ENCODE measurements at regions not wholly inside any gene's neighbourhood (a gene's known extent, or its start where the extent isn't known, plus 50 kb on each side); places are given as distances from the start of the nearest gene placed in this dataset.

DNA sequence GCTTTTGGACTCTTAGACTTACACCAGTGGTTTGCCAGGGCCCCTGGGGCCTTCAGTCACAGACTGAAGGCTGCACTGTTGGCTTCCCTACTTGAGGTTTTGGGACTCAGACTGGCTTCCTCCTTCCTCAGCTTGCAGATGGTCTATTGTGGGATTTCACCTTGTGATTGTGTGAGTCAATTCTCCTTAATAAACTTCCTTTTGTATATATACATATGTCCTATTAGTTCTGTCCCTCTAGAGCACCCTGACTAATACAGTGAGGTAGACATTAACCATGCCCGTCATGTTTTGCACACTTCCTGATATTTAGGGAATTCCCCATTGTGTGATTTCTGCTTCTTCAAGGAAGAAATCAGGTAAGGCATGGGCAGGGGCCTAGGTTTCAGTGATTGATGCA lies 147.8 kb upstream of the CA10 start:
- Histone ChIP-seq H3K4me3 (no peak overlapping the region), H3K27me3 (no peaks in the 10 kb centered on the region), H3K36me3 (no peaks in the 10 kb centered on the region), H3K4me1 (no peaks in the 10 kb centered on the region), H3K27ac (no peak overlapping the region), H3K9me3 (no peaks in the 10 kb centered on the region)
- no peak for DNase-seq
- intact Hi-C loops (cut with DNase I) = no loop called here
- WGBS, 2 donors = 38 to 44% methylated on average over 1 of the region's 1 CpG
- TF ChIP-seq, protein P1, sequence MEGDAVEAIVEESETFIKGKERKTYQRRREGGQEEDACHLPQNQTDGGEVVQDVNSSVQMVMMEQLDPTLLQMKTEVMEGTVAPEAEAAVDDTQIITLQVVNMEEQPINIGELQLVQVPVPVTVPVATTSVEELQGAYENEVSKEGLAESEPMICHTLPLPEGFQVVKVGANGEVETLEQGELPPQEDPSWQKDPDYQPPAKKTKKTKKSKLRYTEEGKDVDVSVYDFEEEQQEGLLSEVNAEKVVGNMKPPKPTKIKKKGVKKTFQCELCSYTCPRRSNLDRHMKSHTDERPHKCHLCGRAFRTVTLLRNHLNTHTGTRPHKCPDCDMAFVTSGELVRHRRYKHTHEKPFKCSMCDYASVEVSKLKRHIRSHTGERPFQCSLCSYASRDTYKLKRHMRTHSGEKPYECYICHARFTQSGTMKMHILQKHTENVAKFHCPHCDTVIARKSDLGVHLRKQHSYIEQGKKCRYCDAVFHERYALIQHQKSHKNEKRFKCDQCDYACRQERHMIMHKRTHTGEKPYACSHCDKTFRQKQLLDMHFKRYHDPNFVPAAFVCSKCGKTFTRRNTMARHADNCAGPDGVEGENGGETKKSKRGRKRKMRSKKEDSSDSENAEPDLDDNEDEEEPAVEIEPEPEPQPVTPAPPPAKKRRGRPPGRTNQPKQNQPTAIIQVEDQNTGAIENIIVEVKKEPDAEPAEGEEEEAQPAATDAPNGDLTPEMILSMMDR (IDR thresholded peaks at IDR 0.05) = no peak
- TF ChIP-seq POLR2A (IDR thresholded peaks at IDR 0.05) = no peak

DNA sequence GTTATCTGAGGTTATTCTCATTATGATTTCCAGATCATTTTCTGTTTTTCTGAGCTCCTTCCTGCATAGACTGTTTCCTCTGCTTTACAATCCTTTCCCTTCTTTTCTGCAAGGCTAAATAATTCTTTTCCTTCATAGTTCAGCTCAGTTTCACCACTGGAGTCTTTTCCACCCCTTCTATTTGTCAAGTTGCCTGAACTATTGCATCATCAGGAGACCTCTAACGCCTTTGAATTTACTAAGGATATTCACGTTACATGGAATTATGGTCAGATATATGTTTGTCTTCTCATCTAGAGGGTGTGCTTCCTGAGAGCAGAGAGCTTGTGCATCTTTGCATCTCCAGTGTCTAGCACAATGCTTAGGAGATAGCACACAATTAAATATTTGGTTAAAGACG lies 140.4 kb upstream of the CA10 start:
- Histone ChIP-seq H3K9me3 (no peaks in the 10 kb centered on the region), H3K4me1 (no peaks in the 10 kb centered on the region), H3K27me3 (no peaks in the 10 kb centered on the region), H3K4me3 (no peak overlapping the region), H3K36me3 (no peaks in the 10 kb centered on the region), H3K27ac (no peak overlapping the region)
- WGBS, 2 donors = 60 to 65% methylated on average over 3 of the region's 3 CpGs
- no peak for TF ChIP-seq POLR2A (IDR thresholded peaks at IDR 0.05)
- TF ChIP-seq, protein P1 (IDR thresholded peaks at IDR 0.05) = no peak
- intact Hi-C loops (cut with DNase I) = no loop called here
- no peak for DNase-seq

DNA sequence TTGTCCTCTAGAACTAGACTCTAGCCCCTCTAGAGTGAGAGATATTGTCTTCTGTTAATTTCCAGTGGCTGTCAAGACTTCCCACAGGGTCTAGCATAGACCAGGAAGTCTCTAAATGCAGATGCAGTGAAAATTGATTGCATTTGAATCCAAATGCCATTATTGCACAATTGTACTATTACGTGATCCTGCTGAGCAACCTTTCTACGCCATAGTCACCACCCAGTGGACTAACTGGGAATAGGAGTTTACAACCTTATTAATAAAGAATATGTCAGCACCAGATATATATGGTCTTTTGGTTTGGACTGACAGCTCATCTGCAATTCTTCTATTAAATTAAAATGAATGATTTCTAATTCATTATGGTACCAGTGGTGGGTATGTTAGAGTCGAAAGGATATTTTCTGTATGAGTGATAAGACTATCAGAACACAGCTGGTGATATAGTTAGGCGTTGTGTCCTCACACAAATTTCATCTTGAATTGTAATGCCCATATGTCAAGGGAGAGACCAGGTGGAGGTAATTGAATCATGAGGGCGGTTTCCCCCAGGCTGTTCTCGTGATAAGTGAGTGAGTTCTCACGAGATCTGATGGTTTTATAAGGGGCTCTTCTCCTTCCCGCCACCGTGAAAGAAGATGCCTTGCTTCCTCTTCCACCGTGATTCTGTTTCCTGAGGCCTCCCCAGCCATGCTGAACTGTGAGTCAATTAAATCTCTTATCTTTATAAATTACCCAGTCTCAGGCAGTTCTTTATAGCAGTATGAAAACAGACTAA lies 138.9 kb upstream of the CA10 start:
- H3K27ac ChIP-seq = no peak overlapping the region
- no peak for DNase-seq
- WGBS, 2 donors = 65 to 69% methylated on average over 10 of the region's 10 CpGs
- H3K27me3 ChIP-seq = no peaks in the 10 kb centered on the region
- TF ChIP-seq POLR2A (IDR thresholded peaks at IDR 0.05) = no peak
- TF ChIP-seq, protein P1 (IDR thresholded peaks at IDR 0.05) = no peak
- no peaks in the 10 kb centered on the region for H3K36me3 ChIP-seq
- no peaks in the 10 kb centered on the region for H3K4me1 ChIP-seq
- intact Hi-C loops (cut with DNase I) = no loop called here
- H3K4me3 ChIP-seq = no peak overlapping the region
- no peaks in the 10 kb centered on the region for H3K9me3 ChIP-seq

DNA sequence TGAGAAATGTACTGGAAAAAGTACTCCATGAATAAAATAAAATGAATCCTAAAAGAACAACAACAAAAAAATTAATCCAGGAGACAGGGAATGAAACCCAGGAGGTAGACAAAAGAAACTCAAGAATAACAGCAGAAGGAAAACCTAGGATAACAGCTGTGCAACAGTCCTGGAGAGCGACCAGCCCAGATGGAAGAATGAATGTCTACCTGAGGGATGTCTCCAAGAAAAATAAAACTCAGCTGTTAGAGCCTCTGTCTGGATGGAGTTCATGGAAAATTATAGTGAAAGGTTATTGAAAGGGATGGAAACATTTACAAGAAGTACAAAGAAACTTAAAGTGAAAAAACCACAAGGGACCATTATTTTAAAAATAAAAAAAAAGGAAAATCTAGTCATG lies 135.8 kb upstream of the CA10 start:
- H3K27me3 ChIP-seq = no peaks in the 10 kb centered on the region
- intact Hi-C loops (cut with DNase I) = no loop called here
- H3K36me3 ChIP-seq = no peaks in the 10 kb centered on the region
- no peak for DNase-seq
- no peaks in the 10 kb centered on the region for H3K9me3 ChIP-seq
- no peaks in the 10 kb centered on the region for H3K4me1 ChIP-seq
- WGBS, 2 donors = 59 to 76% methylated on average over 1 of the region's 1 CpG
- H3K27ac ChIP-seq = no peak overlapping the region
- TF ChIP-seq POLR2A (IDR thresholded peaks at IDR 0.05) = no peak
- TF ChIP-seq, protein P1 (IDR thresholded peaks at IDR 0.05) = no peak
- no peak overlapping the region for H3K4me3 ChIP-seq

DNA sequence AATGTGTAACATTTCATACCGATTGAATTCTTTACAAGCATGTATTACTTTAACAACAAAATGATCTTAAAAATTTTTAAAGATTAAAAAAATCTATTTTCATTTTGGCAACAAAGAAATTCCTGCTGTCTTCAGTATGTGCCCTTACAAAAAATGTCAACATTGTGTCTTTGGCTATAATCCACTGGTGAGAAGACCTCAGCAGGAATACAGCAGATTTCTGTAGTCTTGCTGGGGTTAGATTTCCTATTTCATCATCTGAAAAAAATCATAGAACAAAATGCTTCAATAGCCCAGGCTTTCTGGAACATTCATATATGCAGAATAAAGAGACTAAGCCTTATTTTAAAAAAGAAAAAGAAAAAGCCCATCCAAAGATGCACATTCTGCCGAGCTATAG lies 129.1 kb upstream of the CA10 start:
- intact Hi-C loops (cut with DNase I) = no loop called here

More for the DNA sequence above, 129.1 kb upstream of the CA10 start:
- no peaks in the 10 kb centered on the region for H3K9me3 ChIP-seq
- WGBS, 2 donors = 78 to 83% methylated on average over 2 of the region's 2 CpGs
- no peak overlapping the region for H3K27ac ChIP-seq
- no peaks in the 10 kb centered on the region for H3K27me3 ChIP-seq
- no peaks in the 10 kb centered on the region for H3K36me3 ChIP-seq
- no peaks in the 10 kb centered on the region for H3K4me1 ChIP-seq
- no peak overlapping the region for H3K4me3 ChIP-seq
- TF ChIP-seq POLR2A (IDR thresholded peaks at IDR 0.05) = no peak
- TF ChIP-seq, protein P1 (IDR thresholded peaks at IDR 0.05) = no peak
- DNase-seq = no peak

Data from esophagus squamous epithelium (tissue), 5 donors.